HG03442 (cell line): ENCODE measurements at regions not wholly inside any gene's neighbourhood (a gene's known extent, or its start where the extent isn't known, plus 50 kb on each side); places are given as distances from the start of the nearest gene placed in this dataset.
A peak's percentile ranks its signal among the peaks of the same experiment; 100 is the strongest.
"Not testable (repeated sequence)": the region's sequence is repeated elsewhere in the genome, so short reads cannot be mapped to it uniquely, and the experiment has no call there.

Experiments
- ATAC-seq: cut with Tn5 transposase; IDR thresholded peaks from one replicate; pipeline ENCODE4 v1.9.1; 2021; ENCODE audit warnings: mild to moderate bottlenecking, moderate library complexity; ENCODE audit not compliant: unreplicated experiment

DNA sequence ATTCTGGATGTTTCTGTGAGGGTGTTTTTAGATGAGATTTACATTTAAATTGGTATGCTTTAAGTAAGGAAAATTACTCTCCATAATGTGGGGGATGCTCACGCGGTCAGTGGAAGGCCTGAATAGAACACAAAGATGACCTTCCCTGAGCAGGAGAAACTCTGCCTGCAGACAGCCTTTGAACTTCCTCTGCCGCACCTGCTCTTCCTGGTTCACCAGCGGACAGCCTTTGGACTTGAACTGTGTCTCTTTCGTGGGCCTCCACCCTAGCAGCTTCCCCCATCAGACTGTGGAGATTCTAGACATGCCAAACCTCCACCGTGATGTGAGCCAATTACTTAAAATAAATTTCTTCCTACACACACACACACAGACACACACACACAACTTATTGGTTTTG lies 210.7 kb downstream of the EFCAB11 start:
- ATAC-seq, result no peak

DNA sequence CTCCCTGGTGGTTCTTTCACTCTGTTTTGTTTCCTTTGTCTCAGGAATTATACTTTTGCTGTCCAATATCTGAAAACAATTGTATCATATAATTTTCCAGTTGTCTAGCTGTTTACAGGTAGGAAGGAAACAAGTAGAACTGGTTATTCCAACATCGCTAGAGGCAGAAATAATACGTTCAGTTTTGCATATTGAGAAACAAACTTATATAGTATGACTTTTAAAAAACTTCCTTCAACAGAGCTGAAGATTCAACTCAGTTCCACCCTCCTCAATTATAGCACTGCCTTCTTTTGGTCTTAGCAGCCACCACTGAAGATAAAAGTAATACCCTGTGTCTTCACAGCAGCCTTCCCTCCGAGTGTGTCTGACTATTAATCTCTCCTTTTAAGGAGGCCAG lies 214.3 kb downstream of the EFCAB11 start:
- ATAC-seq, result no peak

DNA sequence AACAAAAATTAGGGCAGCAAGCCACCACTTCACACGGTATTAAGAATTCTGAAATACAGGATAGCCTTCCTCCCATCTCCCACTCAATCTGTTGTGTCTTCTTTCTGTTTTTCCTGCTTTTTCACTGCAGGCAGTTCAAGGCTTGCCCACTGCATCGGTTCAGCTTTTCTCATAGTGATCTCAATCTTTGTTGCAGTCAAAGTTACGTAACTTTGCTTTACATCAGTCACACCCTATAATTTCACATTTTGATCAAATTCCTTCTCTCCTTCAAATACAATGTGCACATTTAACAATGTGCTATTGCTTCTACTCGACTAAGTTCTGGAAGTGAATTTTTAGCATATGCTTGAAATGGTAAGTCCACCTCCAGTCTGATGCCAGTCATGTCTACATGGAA lies 217.6 kb downstream of the EFCAB11 start:
- ATAC-seq, result no peak

DNA sequence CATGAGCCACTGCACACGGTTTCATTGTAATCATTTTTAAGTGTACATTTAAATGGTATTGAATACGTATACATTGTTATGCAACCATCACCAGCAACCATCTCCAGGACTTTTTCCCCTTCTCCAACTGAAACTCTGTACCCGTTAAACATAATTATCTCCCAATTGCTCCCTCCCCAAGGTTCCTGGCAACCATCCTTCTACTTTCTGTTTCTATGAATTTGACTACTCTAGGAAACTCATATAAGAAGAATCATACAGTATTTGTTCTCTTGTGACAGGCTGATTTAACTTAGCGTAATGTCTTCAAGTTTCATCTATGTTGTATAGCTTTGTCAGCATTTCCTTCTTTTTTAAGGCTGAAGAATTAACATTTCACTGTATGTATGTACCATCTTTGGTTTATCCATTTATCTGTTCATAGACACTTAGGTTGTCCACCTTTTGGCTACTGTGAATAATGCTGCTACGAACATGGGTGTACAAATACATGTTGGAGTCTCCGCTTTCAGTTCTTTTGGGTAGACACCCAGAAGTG lies 223.1 kb downstream of the EFCAB11 start:
- ATAC-seq, result no peak

DNA sequence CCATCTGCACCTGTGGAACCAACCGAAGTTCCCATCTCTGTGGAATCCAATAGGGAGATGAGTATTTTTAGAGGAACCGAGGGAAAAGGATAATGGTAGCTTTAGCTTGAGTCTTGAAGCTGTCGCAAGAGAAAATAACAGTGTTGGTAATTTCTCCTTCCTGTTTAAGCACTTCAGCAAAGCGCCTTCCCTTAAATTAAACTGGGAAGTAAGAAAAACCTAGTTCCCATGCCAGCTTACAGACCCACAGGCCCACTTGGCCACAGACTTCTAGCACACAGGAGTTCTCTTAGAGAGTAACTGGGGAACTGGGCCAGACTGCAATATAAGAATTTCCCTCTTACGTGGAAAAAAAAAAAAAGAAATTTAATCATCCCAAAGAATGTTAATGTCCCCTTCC lies 223.8 kb downstream of the EFCAB11 start:
- no peak for ATAC-seq

DNA sequence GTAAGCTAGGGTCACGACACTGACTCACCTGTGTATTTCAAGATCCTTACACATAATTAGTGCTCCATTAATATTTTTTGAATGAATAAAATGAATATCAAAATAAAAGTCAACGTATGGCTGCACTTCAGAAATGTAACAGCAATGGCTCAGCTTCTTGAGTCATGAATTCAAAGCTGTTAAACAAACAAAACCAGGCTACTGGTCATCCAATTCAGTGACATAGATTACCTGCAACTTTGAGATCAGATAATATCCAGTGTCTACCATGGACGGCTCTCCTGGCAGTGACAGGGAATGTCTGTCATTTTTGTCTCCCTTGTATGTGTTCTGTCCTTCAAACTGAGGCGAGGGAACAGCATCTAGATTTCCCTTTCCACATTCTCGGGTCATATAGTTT lies 225.6 kb downstream of the EFCAB11 start:
- no peak for ATAC-seq

DNA sequence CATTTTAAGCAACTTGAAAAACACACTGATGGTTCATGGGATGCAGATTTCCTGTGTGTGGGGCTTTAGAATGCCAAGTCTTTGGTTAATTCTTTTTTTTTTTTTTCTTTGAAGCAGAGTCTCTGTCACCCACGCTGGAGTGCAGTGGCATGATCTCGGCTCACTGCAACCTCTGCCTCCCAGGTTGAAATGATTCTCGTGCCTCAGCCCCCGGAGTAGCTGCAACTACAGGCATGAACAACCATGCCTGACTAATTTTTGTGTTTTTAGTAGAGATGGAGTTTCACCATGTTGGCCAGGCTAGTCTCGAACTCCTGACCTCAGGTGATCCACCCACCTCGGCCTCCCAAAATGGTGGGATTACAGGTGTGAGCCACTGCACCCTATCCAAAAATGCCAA lies 228.3 kb downstream of the EFCAB11 start:
- ATAC-seq, result not testable (repeated sequence)

DNA sequence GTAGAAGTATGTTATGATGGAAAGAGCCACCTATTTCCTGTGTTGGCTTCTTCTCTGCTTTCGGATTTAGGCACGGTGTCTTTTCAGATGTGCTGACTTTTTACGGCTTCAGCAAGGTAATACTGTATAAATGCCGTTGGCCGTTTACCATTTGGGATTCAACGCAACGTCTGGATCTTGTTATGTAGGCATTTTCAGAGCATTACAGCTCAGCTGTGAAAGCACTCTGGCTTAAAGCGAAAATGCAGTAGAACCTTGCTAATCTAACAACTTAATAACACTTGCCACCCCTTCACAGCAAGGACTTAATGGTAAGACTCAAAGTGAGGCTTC lies 229.9 kb downstream of the EFCAB11 start:
- no peak for ATAC-seq

DNA sequence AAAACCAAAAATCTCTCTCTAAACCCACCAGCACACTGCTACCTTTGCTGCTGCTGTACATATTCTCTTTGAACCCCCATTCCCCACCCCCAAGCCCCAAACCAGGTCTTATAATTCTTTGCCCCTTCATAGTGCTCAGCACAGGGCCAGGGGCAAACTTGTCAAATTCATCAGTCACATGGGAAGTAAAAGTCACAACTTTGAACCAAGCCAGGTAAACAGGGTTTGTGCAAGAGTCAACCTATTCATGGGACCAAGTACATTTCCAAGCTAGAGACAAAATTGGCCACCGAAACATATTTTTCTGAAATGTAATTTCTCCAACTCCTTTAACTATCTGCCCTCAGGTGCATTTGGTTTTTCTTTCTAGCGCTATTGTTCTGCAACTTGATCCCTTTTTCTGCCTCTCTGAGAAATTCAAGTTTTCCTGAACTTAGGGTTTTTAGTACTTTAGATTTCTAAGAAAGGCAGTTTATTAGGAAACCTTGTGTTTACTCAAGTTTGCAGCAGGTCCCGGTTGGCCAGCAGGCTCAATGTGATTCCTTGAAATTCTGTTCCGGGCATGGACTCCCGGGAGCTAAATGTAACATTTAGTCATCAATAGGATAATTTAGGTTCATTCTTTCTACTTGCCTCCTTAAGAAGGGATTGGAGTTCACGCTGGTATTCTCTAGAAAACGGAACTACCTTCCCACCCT lies 230.5 kb downstream of the EFCAB11 start:
- no peak for ATAC-seq

DNA sequence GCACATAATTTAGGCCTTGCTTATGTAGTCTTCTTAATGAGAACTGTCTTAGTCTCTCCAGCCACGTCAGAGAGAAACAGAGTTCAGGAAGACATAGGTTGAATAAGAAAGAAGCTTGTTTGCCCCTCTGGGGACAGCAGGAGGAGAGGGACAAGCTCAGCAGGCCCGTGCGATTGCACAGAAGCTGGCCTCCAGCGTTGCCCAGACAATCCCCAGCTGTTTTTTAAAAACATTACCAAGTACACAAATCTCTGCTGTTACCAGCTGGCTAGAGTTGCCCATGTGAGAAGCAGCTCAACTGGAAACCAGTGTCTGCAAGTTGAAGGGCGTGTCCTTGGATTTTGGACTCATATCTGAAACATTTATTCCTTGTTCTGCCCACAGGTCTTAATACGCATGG lies 232.6 kb downstream of the EFCAB11 start:
- no peak for ATAC-seq

DNA sequence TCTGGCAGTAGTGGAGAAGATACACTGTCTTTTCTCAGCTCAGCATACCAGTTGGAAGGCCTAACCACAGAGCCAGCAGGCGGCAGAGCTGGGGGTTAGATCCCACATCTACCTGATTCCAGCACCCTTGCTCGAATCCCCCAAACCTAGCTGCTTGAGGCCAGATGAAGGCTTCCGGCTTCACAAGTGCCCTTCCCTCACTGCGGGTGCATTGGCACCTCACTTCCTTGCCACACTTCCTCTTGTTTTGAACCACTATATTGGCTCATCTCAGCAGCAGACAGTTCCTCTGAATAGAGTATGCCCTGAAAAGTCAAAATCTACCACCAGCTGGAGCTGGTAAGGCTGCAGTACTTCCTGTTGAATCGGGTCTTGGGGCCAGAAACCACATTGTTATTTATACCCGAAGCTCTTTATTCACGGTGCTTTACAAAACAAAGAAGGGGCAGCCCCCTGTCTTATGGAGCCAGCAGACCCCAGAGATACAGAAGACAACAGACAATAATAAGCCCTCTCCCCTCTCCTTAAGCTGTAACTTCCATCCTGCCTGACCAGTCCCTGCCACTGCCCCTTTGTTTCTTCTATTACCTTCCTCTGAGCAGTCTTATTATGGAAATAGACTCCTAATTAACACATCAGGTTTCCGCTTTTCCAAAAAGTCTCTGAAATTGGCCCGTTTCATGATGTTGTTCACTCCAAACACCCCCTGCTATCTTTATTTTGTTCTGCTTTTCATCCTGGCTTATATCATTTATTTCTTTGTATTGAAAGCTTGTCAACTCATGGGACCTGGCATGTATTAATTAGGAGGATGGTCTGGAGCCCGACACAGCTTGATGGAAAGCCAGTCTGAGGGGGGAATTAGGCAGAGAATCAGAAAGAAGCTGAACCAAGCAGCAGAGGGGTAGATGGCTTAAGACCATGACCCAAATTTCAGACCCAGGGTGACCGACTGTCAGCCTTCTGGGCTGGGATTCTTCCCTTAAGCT lies 233.5 kb downstream of the EFCAB11 start:
- peak; percentile 62 for ATAC-seq

DNA sequence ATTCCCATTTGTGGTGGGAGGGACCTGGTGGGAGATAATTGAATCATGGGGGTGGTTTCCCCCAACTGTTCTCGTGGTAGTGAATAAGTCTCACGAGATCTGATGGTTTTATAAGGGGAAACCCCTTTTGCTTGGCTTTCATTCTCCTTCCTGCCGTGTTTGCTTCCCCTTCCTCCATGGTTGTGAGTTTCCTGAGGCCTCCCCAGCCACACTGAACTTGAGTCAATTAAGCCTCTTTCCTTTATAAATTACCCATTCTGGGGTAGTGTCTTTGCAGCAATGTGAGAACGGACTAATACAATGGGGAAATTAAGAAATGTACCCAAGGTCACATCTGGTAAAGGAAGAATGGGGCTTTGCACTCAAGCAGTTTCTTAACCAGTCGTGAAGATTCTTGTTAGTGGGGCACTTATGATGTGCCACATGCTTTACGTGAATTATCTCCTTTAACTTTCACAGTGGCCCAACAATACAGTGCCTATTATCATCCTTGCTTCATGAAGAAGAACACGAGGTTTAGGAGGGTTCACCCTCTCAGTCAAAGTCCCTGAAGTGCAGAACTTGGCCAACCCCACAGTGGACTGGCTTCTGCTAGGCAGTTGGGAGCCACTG lies 234.3 kb downstream of the EFCAB11 start:
- no peak for ATAC-seq

DNA sequence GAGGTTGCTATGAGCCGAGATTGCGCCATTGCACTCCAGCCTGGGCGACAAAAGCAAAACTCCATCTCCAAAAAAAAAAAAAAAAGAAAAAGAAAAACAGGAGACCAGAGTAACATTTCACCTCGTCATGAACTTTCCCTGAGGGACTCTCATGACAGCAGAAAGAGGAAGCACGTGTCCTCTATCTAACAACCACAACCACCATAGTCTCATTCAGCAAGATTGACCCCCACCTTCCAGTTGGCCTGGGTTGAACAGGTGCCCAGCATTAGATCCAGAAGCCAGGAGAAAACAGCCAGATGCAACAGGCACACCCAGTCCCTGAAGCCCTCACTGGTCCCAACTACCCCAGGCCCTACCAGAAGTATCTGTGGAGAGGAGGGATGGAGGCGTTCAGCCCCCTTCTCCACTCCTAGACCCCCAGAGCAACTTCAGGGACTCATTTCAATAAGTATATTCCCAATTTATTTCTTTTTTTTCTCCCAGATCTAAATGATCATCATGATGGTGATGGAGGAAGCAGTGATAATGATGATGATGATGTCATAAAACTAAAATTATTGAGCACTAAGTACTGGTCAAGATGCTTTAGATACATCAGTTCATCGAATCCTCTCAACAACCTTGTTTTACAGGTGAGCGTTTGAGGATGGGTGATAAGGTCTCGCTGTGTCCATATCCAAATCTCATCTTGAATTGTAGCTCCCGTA lies 235.0 kb downstream of the EFCAB11 start:
- ATAC-seq, result peak; percentile 45

DNA sequence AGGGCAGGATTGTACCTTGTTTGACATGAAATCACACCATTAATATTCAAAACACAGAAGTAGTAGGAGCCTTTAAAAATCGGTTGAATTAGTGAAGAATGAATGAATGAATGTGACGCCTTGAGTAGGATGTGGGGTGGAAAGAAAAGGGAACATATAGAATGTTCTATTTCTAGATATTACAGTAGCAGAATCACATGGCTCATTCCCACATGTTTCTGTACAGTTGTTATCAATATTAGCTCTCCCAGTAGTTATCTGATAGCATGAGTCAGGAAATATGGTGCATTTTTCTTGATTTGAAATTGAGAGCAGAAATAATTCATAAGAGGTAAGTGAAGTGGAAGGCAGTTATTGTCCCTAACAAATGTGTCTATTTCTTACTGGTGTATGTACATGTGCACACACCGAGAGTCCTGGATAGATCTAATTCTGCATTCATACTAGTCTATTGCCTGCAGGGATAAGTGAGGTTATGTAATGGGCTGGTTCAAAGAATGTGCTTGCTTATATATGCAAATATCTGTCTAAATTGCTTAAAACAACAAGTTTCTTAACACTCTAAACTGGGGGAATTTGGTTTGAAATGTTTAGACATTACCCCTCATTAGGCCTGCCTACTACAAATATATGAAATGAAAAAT lies 245.4 kb downstream of the EFCAB11 start:
- no peak for ATAC-seq

DNA sequence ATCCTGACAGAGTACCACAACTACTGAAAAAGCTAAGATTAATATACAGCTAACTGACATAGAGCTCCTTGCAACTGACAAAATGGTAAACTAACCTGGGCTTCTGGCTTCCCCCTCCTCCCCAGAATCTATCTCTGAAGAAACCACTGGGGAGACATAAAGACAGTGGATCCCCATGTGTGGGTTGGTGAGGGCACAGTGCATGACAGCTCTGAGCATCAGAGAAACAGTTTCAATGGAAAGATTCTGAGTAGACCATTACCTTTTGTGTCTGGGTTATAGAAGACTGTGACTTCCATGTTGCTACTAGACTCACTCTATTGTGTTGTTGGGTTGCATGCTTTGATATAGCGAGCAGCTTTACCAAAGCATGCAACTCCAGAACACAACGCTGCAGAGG lies 247.4 kb downstream of the EFCAB11 start:
- no peak for ATAC-seq

DNA sequence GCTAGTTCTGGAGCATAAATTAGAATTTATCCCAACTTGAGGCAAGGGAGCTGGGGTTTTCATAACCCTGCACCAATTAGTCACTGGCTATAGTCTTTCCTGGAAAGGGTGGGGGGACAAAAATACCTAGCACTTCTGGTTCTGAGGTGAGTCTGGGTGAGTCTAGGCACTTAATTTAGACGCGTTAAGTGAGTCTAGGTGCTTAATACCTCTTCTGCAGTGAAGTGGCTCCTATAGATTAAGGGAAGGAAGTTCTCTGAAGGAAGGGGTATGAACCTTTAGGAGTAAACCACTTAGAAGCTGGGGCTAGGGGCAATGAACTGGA lies 251.7 kb downstream of the EFCAB11 start:
- no peak for ATAC-seq

DNA sequence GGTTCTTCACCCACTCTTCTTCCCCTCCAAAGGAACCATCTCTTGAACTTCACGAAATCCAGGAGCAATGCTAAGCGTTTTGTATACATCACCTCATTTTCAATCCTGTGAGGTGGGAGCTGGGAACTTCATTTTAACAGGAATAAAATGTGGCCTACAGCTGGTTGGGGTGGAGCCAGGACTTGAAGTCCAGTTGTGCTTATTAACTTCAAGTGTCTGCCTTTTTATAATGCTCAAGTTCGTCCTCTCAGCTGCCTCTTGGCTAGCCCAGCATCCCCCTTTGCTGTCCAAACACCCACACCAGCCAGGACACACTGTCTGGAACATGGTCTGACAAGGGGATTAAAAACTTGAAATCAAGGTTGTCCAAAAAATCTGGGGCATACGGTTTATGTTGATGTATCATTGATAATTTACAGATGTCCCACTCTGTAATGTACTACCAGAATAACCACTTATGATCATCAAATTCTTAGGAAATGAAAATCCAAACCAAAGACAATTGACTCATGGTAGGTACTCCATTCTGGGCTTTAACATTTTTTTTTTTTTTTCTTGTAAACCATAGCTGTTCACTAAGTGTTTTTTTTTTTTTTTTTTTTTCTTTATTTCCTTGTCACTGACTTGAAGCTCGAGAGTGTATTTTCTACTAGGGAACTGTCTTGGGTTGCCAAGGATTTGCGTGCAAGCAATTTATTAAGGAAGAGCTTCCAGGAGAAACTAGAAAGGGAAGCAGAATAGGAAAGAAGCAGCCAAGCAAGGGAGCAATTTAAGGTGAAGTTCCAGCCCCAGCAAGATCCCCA lies 252.3 kb downstream of the EFCAB11 start:
- ATAC-seq, result no peak

DNA sequence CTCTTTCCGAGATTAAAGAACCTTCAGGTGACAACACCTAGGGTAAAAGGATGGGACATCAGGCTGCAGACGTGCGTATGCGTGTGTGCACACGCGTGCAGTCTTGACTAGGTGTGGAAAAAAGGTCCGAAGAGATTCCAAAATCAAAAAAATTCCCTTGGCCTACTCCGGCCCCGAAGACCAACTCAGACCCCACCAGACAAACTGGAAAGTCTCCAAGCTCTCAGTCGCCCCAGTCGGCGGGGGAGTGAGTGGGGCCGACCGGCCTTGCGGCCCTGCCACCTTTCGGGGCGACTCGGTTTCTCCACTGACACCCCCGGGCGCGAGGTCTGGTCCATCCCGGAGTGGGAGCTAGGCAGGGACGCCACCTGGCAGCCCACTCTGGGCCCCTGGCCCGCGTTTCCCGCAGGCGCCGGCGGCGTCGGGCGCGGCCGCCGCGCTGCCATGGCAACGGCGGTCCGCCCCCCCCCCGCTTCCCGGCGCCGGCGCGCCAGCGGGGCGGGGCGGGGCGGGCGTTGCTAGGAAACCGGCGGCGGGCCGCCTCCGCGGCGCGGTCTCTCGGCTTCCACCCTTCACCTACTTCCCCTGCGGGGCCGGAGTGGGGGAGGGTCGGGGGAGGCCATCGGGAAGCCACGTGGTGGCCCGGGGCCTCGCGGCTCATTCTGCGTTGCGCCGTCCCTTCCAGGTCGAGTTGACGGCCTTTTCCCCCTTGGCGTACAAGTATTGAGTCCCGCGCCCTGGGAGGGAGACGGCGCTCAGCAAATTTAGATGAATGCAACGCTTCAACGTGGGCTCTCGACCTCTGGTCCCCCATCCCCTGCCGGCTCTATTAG lies 253.1 kb downstream of the EFCAB11 start:
- ATAC-seq, result peak; percentile 82

DNA sequence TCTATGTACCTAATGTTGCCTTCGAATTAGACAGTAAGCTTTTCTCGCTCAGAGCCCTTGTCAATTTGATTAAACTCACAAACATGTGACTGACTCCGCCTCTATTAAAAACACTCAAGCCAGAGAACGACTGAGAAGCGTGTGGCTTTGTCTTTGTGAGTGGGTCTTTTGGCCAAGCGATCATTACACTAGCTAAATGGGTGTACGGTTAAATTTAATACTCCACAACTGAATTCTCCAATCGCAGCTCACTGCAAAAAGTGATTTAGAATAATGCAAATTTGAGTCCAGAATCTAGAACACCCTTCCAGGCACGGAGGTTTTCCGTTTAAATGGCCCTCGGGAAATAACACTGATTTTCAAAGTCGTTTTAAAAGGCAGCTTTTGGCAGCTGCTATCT lies 253.7 kb downstream of the EFCAB11 start:
- no peak for ATAC-seq
